ENCODE measurements at regions not wholly inside any gene's neighbourhood (a gene's known extent, or its start where the extent isn't known, plus 50 kb on each side); places are given as distances from the start of the nearest gene placed in this dataset.

DNA sequence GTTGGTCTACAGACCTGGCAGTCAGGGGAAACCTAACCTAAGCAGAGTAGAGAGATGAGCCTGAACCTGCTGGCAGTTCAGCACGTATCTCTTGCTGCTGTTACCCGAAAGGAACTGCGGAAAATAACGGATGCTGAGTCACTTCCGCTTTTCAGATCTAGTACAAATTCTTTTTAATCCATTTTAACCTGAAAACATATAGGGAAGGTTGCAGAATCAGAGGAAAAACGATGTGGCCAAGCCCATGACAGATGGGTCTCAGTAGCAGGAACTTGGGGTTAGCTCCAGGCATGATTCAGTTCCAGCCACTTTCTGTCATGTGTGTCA lies 120.7 kb upstream of the ADRA1D start:
- Histone ChIP-seq H3K9me3 (no peaks in the 10 kb centered on the region), H3K4me3 (no peak overlapping the region), H3K36me3 (ENCODE audit: insufficient read depth in 1 of 2, low read depth in 1 of 2) (no peaks in the 10 kb centered on the region), H3K27me3 (ENCODE audit: insufficient read depth in 3 of 3, low read length in 2 of 3) (no peaks in the 10 kb centered on the region), H3K4me1 (no peaks in the 10 kb centered on the region), H3K27ac (no peak overlapping the region)
- intact Hi-C loops (cut with DNase I) = no loop called here
- no peak for ATAC-seq
- no peak for DNase-seq
- WGBS, 3 donors = 75 to 86% (median 76%) methylated on average over 6 of the region's 6 CpGs
- TF ChIP-seq, protein P1, sequence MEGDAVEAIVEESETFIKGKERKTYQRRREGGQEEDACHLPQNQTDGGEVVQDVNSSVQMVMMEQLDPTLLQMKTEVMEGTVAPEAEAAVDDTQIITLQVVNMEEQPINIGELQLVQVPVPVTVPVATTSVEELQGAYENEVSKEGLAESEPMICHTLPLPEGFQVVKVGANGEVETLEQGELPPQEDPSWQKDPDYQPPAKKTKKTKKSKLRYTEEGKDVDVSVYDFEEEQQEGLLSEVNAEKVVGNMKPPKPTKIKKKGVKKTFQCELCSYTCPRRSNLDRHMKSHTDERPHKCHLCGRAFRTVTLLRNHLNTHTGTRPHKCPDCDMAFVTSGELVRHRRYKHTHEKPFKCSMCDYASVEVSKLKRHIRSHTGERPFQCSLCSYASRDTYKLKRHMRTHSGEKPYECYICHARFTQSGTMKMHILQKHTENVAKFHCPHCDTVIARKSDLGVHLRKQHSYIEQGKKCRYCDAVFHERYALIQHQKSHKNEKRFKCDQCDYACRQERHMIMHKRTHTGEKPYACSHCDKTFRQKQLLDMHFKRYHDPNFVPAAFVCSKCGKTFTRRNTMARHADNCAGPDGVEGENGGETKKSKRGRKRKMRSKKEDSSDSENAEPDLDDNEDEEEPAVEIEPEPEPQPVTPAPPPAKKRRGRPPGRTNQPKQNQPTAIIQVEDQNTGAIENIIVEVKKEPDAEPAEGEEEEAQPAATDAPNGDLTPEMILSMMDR (IDR thresholded peaks at IDR 0.05) = no peak

- TF ChIP-seq, protein P1 (IDR thresholded peaks at IDR 0.05) = no peak
- ATAC-seq (no peak), DNase-seq (no peak)
- Histone ChIP-seq H3K27me3 (ENCODE audit: insufficient read depth in 3 of 3, low read length in 2 of 3) (no peaks in the 10 kb centered on the region), H3K4me3 (no peak overlapping the region), H3K27ac (no peak overlapping the region), H3K4me1 (no peaks in the 10 kb centered on the region), H3K36me3 (ENCODE audit: insufficient read depth in 1 of 2, low read depth in 1 of 2) (no peaks in the 10 kb centered on the region), H3K9me3 (no peaks in the 10 kb centered on the region)
- WGBS, 3 donors = 74 to 80% (median 77%) methylated on average over 2 of the region's 2 CpGs
- intact Hi-C loops (cut with DNase I) = no loop called here
These were observed 120.2 kb upstream of the ADRA1D start for GRCh38 chr20:4369119-4369797.

- Histone ChIP-seq H3K27me3 (ENCODE audit: insufficient read depth in 3 of 3, low read length in 2 of 3) (no peaks in the 10 kb centered on the region), H3K4me3 (no peak overlapping the region), H3K27ac (no peak overlapping the region), H3K4me1 (no peaks in the 10 kb centered on the region), H3K9me3 (no peaks in the 10 kb centered on the region), H3K36me3 (ENCODE audit: insufficient read depth in 1 of 2, low read depth in 1 of 2) (no peaks in the 10 kb centered on the region)
- DNase-seq (no peak), ATAC-seq (no peak)
- TF ChIP-seq, protein P1 (IDR thresholded peaks at IDR 0.05) = no peak
- intact Hi-C loops (cut with DNase I) = no loop called here
- WGBS, 3 donors = 76 to 85% (median 77%) methylated on average over 1 of the region's 1 CpG
These were observed 117.0 kb upstream of the ADRA1D start for GRCh38 chr20:4366076-4366475.

DNA sequence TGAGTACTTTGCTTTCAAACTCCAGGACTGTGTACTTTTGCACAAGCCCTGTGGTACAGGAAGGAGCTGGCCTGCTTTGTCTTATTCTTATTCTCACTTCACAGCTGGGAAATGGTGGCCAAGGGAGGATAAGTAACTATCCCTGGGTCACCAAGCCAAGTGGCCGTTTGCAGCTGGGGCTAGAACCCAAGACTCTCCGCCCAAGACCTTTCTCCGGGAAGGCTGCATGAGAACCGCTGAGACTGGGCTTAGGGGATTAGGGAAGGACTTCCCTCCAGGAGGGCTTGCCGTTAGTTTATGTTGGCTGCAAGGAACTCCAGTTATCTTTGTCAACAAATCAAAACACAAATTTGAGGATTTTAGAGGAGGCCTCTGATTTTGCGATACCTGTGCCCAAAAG lies 109.5 kb upstream of the ADRA1D start:
- WGBS, 3 donors = 44 to 55% (median 52%) methylated on average over 6 of the region's 6 CpGs
- no peak overlapping the region for H3K27ac ChIP-seq

More for the DNA sequence above, 109.5 kb upstream of the ADRA1D start:
- Histone ChIP-seq H3K4me3 (no peak overlapping the region), H3K36me3 (ENCODE audit: insufficient read depth in 1 of 2, low read depth in 1 of 2) (no peaks in the 10 kb centered on the region), H3K9me3 (no peaks in the 10 kb centered on the region), H3K4me1 (no peaks in the 10 kb centered on the region), H3K27me3 (ENCODE audit: insufficient read depth in 3 of 3, low read length in 2 of 3) (peaks cover 0 to 3% (median 0%) of the 10 kb centered on the region in 3 donors)
- DNase-seq = no peak
- no peak for ATAC-seq
- TF ChIP-seq, protein P1 (IDR thresholded peaks at IDR 0.05) = no peak
- intact Hi-C loops (cut with DNase I) = loop anchor here in 1 of 2 donors (10.0 kb wide), 1 partner anchor 84 kb away; no protein-coding TSS in a partner anchor
